Stimulated activated CD4-positive, alpha-beta T cell treated with anti-CD3 and anti-CD28 coated beads, Interleukin-2, amount 100 ng/mL, for 4 hours (primary cell): ENCODE measurements at regions not wholly inside any gene's neighbourhood (a gene's known extent, or its start where the extent isn't known, plus 50 kb on each side); places are given as distances from the start of the nearest gene placed in this dataset.

Experiments
- DNase-seq: peaks from one replicate; pipeline ENCODE4 v3.0.0-alpha.2; 2020; ENCODE audit warnings: low read depth

- DNase-seq = no peak
Observed at GRCh38 chr3:113138839-113139743, 72.3 kb upstream of the BOC start.

GRCh38 chr3:113140876-113141275 is 70.5 kb upstream of the BOC start:
- no peak for DNase-seq

GRCh38 chr3:113141543-113141942 is 69.8 kb upstream of the BOC start:
- no peak for DNase-seq

GRCh38 chr3:113142476-113142875 is 68.9 kb upstream of the BOC start:
- no peak for DNase-seq

- no peak for DNase-seq
Observed at GRCh38 chr3:113143353-113143752, 68.0 kb upstream of the BOC start.

- no peak for DNase-seq
Observed at GRCh38 chr3:113147681-113148261, 63.6 kb upstream of the BOC start.

GRCh38 chr3:113148284-113148683 is 63.1 kb upstream of the BOC start:
- no peak for DNase-seq

- DNase-seq = no peak
Observed at GRCh38 chr3:113150250-113150649, 61.1 kb upstream of the BOC start.

GRCh38 chr3:113151461-113152031 is 59.8 kb upstream of the BOC start:
- no peak for DNase-seq

- DNase-seq = no peak
Observed at GRCh38 chr3:113152849-113153248, 58.5 kb upstream of the BOC start.

GRCh38 chr3:113153499-113154107 is 57.8 kb upstream of the BOC start:
- no peak for DNase-seq

GRCh38 chr3:113156816-113157333 is 54.5 kb upstream of the BOC start:
- no peak for DNase-seq

- no peak for DNase-seq
Observed at GRCh38 chr3:113157408-113158030, 53.8 kb upstream of the BOC start.

GRCh38 chr3:113158171-113158570 is 53.2 kb upstream of the BOC start:
- DNase-seq = no peak
